Kidney glomerular epithelial cell (primary cell): ENCODE measurements at regions not wholly inside any gene's neighbourhood (a gene's known extent, or its start where the extent isn't known, plus 50 kb on each side); places are given as distances from the start of the nearest gene placed in this dataset.

Experiments
- DNase-seq: peaks from one replicate; lab custom pipeline; 2025; lab: John Stamatoyannopoulos, UW

- DNase-seq = no peak
Observed at GRCh38 chr17:79366988-79367571, 243.8 kb downstream of the RBFOX3 start.

GRCh38 chr17:79365836-79366770, 244.7 kb downstream of the RBFOX3 start:
- DNase-seq = no peak

GRCh38 chr17:79365351-79365750, 245.5 kb downstream of the RBFOX3 start:
- no peak for DNase-seq

GRCh38 chr17:79364315-79365094, 246.3 kb downstream of the RBFOX3 start:
- no peak for DNase-seq

GRCh38 chr17:79363552-79364275, 247.1 kb downstream of the RBFOX3 start:
- DNase-seq = no peak

GRCh38 chr17:79362772-79363305, 248.0 kb downstream of the RBFOX3 start:
- DNase-seq = no peak

GRCh38 chr17:79361873-79362771, 248.7 kb downstream of the RBFOX3 start:
- no peak for DNase-seq

GRCh38 chr17:79361221-79361734, 249.6 kb downstream of the RBFOX3 start:
- DNase-seq = no peak

- no peak for DNase-seq
Observed at GRCh38 chr17:79360196-79360595, 250.7 kb downstream of the RBFOX3 start.

- DNase-seq = no peak
Observed at GRCh38 chr17:79356839-79357447, 253.9 kb downstream of the RBFOX3 start.

GRCh38 chr17:79355165-79355564, 255.7 kb downstream of the RBFOX3 start:
- DNase-seq = no peak

GRCh38 chr17:79354173-79354820, 256.6 kb downstream of the RBFOX3 start:
- DNase-seq = no peak

- no peak for DNase-seq
Observed at GRCh38 chr17:79353548-79353947, 257.3 kb downstream of the RBFOX3 start.

GRCh38 chr17:79353016-79353415, 257.8 kb downstream of the RBFOX3 start:
- no peak for DNase-seq

GRCh38 chr17:79350533-79350932, 260.3 kb downstream of the RBFOX3 start:
- DNase-seq = no peak

- DNase-seq = no peak
Observed at GRCh38 chr17:79349506-79350400, 261.1 kb downstream of the RBFOX3 start.

- DNase-seq = no peak
Observed at GRCh38 chr17:79342376-79342775, 267.8 kb downstream of the ENGASE start.

GRCh38 chr17:79341816-79342215, 267.2 kb downstream of the ENGASE start:
- no peak for DNase-seq
